SK-N-SH (cell line): ENCODE measurements at regions not wholly inside any gene's neighbourhood (a gene's known extent, or its start where the extent isn't known, plus 50 kb on each side); places are given as distances from the start of the nearest gene placed in this dataset.
A peak's percentile ranks its signal among the peaks of the same experiment; 100 is the strongest.

Experiments
- CTCF ChIA-PET: fragments of 300-600, 350-600 bp; formaldehyde crosslinking; extraction: SDS; loops from one replicate; lab custom pipeline; 2021; lab: Yijun Ruan, JAX
- POLR2A ChIA-PET: fragments of 350-600 bp; sonication (Branson Sonifier 250); formaldehyde crosslinking; extraction: SDS; loops from one replicate; lab custom pipeline; 2020; ENCODE audit warnings: antibody characterized with exemption, inconsistent platforms; lab: Yijun Ruan, JAX
- DNase-seq: peaks from one replicate; pipeline ENCODE4 v3.0.0; 2012
- H2AFZ ChIP-seq: fragments of 200-600 bp; sonication (generic); 2 replicates; pipeline ENCODE4 v1.8.1; 2016; ENCODE audit warnings: antibody characterized with exemption, mild to moderate bottlenecking, low read depth
- H3F3A ChIP-seq: fragments of 200-600 bp; sonication (generic); replicated peaks from 2 replicates; pipeline ENCODE3; 2016; ENCODE audit warnings: antibody characterized with exemption, mild to moderate bottlenecking; ENCODE audit not compliant: insufficient read depth
- H3K27ac ChIP-seq, 2 experiments: fragments of 200-500 bp in 1 of 2; fragments of 200-600 bp in 1 of 2; sonication (Bioruptor generic) in 1 of 2; sonication (generic), shearing (Covaris generic) in 1 of 2; 2 replicates each; pipeline versions ENCODE4 v1.5.1 to v1.6.1; 2014 to 2016; ENCODE audit warnings: low read depth in 2 of 2, inconsistent platforms in 1 of 2, low read length in 1 of 2, mild to moderate bottlenecking in 1 of 2, mixed read lengths in 1 of 2
- H3K27me3 ChIP-seq: fragments of 200-600 bp; sonication (generic), shearing (Covaris generic); 2 replicates; pipeline ENCODE4 v1.6.1; 2016; ENCODE audit warnings: mixed run types; ENCODE audit not compliant: insufficient read depth
- H3K36me3 ChIP-seq, 2 experiments: fragments of 200-500 bp in 1 of 2; fragments of 200-600 bp in 1 of 2; sonication (Bioruptor generic) in 1 of 2; sonication (generic) in 1 of 2; replicated peaks in 1 of 2; 2 replicates each; pipeline versions ENCODE3 to v1.5.1; 2014 to 2016; ENCODE audit warnings: low read length in 1 of 2, mild to moderate bottlenecking in 1 of 2; ENCODE audit not compliant: insufficient read depth in 2 of 2, control insufficient read depth in 1 of 2
- H3K4me1 ChIP-seq, 2 experiments: fragments of 200-500 bp in 1 of 2; fragments of 200-600 bp in 1 of 2; sonication (Bioruptor generic) in 1 of 2; sonication (generic), shearing (Covaris generic) in 1 of 2; 2 replicates each; pipeline versions ENCODE4 v1.5.1 to v1.6.1; 2014 to 2016; ENCODE audit warnings: low read depth in 1 of 2, low read length in 1 of 2, mixed run types in 1 of 2; ENCODE audit not compliant: insufficient read depth in 2 of 2, control insufficient read depth in 1 of 2
- H3K4me2 ChIP-seq: fragments of 200-600 bp; sonication (generic), shearing (Covaris generic); 2 replicates; pipeline ENCODE4 v1.6.1; 2017; ENCODE audit warnings: mixed run types
- H3K4me3 ChIP-seq, 2 experiments: fragments of 200-500 bp in 1 of 2; fragments of 200-600 bp in 1 of 2; sonication (Bioruptor generic) in 1 of 2; sonication (generic), shearing (Covaris generic) in 1 of 2; 2 replicates each; pipeline versions ENCODE4 v1.5.1 to v1.8.1; 2014 to 2016; ENCODE audit warnings: low read depth in 2 of 2, inconsistent platforms in 1 of 2, low read length in 1 of 2, mild to moderate bottlenecking in 1 of 2, mixed read lengths in 1 of 2, moderate library complexity in 1 of 2
- H3K79me2 ChIP-seq: fragments of 200-600 bp; sonication (generic); 2 replicates; pipeline ENCODE4 v1.8.1; 2017; ENCODE audit warnings: mild to moderate bottlenecking; ENCODE audit not compliant: insufficient read depth
- H3K9ac ChIP-seq: fragments of 200-600 bp; sonication (generic); 2 replicates; pipeline ENCODE4 v1.6.1; 2017; ENCODE audit warnings: mixed run types
- H3K9me2 ChIP-seq: fragments of 200-600 bp; sonication (generic); 2 replicates; pipeline ENCODE4 v1.6.1; 2017; ENCODE audit warnings: mixed run types
- H3K9me3 ChIP-seq: fragments of 200-600 bp; sonication (generic); 2 replicates; pipeline ENCODE4 v1.6.1; 2017; ENCODE audit warnings: mixed run types, mild to moderate bottlenecking, moderate library complexity
- H4K20me1 ChIP-seq: fragments of 200-600 bp; sonication (generic); 2 replicates; pipeline ENCODE4 v1.6.1; 2017; ENCODE audit warnings: mild to moderate bottlenecking, mixed run types; ENCODE audit not compliant: insufficient read depth
- CHD2 ChIP-seq: fragments of 150-350 bp; IDR thresholded peaks from 2 replicates; pipeline ENCODE4 v1.6.1; 2018; ENCODE audit warnings: low read length; ENCODE audit not compliant: partially characterized antibody
- EZH2phosphoT487 ChIP-seq: fragments of 200-600 bp; sonication (generic); IDR thresholded peaks from 2 replicates; pipeline ENCODE4 v1.6.1; 2017; ENCODE audit warnings: low read depth, mixed run types, mild to moderate bottlenecking, antibody characterized with exemption, moderate library complexity, borderline replicate concordance
- FOXJ3 ChIP-seq: sonication (generic); formaldehyde crosslinking; IDR thresholded peaks from 2 replicates; pipeline ENCODE4 v1.5.1; 2020; ENCODE audit warnings: mild to moderate bottlenecking, missing genetic modification reagents
- FOXM1 ChIP-seq: IDR thresholded peaks from 2 replicates; pipeline ENCODE4 v1.4.0; 2012; ENCODE audit warnings: low read depth, mild to moderate bottlenecking
- GATA2 ChIP-seq: sonication (generic); formaldehyde crosslinking; IDR thresholded peaks from 2 replicates; pipeline ENCODE4 v1.5.0; 2020; ENCODE audit warnings: mild to moderate bottlenecking, missing genetic modification reagents
- IRF3 ChIP-seq: fragments of 150-350 bp; IDR thresholded peaks from 2 replicates; pipeline ENCODE4 v1.6.1; 2016; ENCODE audit warnings: mild to moderate bottlenecking, low read depth, low read length
- JUND ChIP-seq: IDR thresholded peaks from 2 replicates; pipeline ENCODE4 v1.4.0; 2012
- MEF2A ChIP-seq: IDR thresholded peaks from 2 replicates; pipeline ENCODE4 v1.4.0; 2012; ENCODE audit warnings: low read depth, borderline replicate concordance
- MXI1 ChIP-seq: IDR thresholded peaks from 2 replicates; pipeline ENCODE4 v1.6.1; 2012; ENCODE audit warnings: mild to moderate bottlenecking, low read depth, low read length, improper control_type of control experiment
- NFIC ChIP-seq: IDR thresholded peaks from 2 replicates; pipeline ENCODE4 v1.4.0; 2012; ENCODE audit warnings: borderline replicate concordance
- POLR2AphosphoS5 ChIP-seq: IDR thresholded peaks from 2 replicates; pipeline ENCODE4 v1.6.1; 2012; ENCODE audit warnings: low read depth, low read length
- RAD21 ChIP-seq: IDR thresholded peaks from 2 replicates; pipeline ENCODE4 v1.6.1; 2012; ENCODE audit warnings: mild to moderate bottlenecking, low read length
- RCOR1 ChIP-seq: fragments of 150-350 bp; IDR thresholded peaks from 2 replicates; pipeline ENCODE4 v1.6.1; 2017; ENCODE audit warnings: antibody characterized with exemption, low read length
- SIN3A ChIP-seq: IDR thresholded peaks from 2 replicates; pipeline ENCODE4 v1.6.1; 2012; ENCODE audit warnings: low read depth, mild to moderate bottlenecking, low read length, moderate library complexity, borderline replicate concordance
- SMC3 ChIP-seq: IDR thresholded peaks from 2 replicates; pipeline ENCODE4 v1.6.1; 2012; ENCODE audit warnings: low read depth, low read length, improper control_type of control experiment
- USF1 ChIP-seq: IDR thresholded peaks from 2 replicates; pipeline ENCODE4 v1.4.0; 2012; ENCODE audit warnings: low read depth, borderline replicate concordance
- USF2 ChIP-seq: fragments of 150-350 bp; IDR thresholded peaks from 2 replicates; pipeline ENCODE4 v1.6.1; 2017; ENCODE audit warnings: antibody characterized with exemption, low read length, low read depth, borderline replicate concordance
- YY1 ChIP-seq: IDR thresholded peaks from 2 replicates; pipeline ENCODE4 v1.4.0; 2012; ENCODE audit warnings: low read depth, mild to moderate bottlenecking
- ZBTB33 ChIP-seq: IDR thresholded peaks from 2 replicates; pipeline ENCODE4 v1.4.0; 2012; ENCODE audit warnings: low read depth, borderline replicate concordance
- WGBS: methylation state at CpG from one replicate; pipeline ENCODE4 v1.1.6; 2017; ENCODE audit warnings: low lambda C conversion rate; 5-methylcytosine and 5-hydroxymethylcytosine counted together

GRCh38 chr17:68771867-68772515 is 170.8 kb upstream of the FAM20A start (continued):
- TF ChIP-seq ZBTB33 (no peak), POLR2AphosphoS5 (no peak), RAD21 (peak; percentile 71), FOXM1 (no peak), IRF3 (no peak)

GRCh38 chr17:68768804-68769203 is 167.6 kb upstream of the FAM20A start:
- no peaks in the 10 kb centered on the region for H3K4me1 ChIP-seq
- no peak for TF ChIP-seq MEF2A
- no peak for TF ChIP-seq FOXJ3
- no peak for TF ChIP-seq RCOR1
- TF ChIP-seq POLR2AphosphoS5, result no peak
- no peak for TF ChIP-seq SMC3
- no peak for TF ChIP-seq ZBTB33
- no peak for TF ChIP-seq GATA2 (CRISPR knock-in tag)
- no peak for TF ChIP-seq USF2
- no peak for TF ChIP-seq EZH2phosphoT487
- no peak for TF ChIP-seq NFIC
- TF ChIP-seq JUND, result no peak
- no peak for TF ChIP-seq IRF3
- no peak for TF ChIP-seq FOXM1
- no peak for TF ChIP-seq USF1
- TF ChIP-seq MXI1, result no peak
- no peak for TF ChIP-seq SIN3A
- no peak for TF ChIP-seq CHD2
- TF ChIP-seq YY1, result no peak

More at GRCh38 chr17:68768804-68769203, 167.6 kb upstream of the FAM20A start:
- no peak overlapping the region for H2AFZ ChIP-seq
- POLR2A ChIA-PET, result no interaction called here
- no peak overlapping the region for H3K9ac ChIP-seq
- whole genome bisulfite sequencing, result 61% methylated on average over 6 of the region's 6 CpGs
- H3K36me3 ChIP-seq, result no peaks in the 10 kb centered on the region
- no peak overlapping the region for H3K4me2 ChIP-seq
- CTCF ChIA-PET, result no interaction called here
- no peaks in the 10 kb centered on the region for H3K9me3 ChIP-seq
- no peaks in the 10 kb centered on the region for H3K9me2 ChIP-seq
- H3K27ac ChIP-seq, result no peak overlapping the region
- H3K4me3 ChIP-seq, result no peak overlapping the region
- no peaks in the 10 kb centered on the region for H4K20me1 ChIP-seq
- no peaks in the 10 kb centered on the region for H3F3A ChIP-seq
- no peaks in the 10 kb centered on the region for H3K79me2 ChIP-seq
- no peak for DNase-seq
- H3K27me3 ChIP-seq, result no peaks in the 10 kb centered on the region; the same call in 1 of the 2 replicates
